Activated CD8-positive, alpha-beta T cell treated with anti-CD3 and anti-CD28 coated beads for 36 hours (primary cell): ENCODE measurements at regions not wholly inside any gene's neighbourhood (a gene's known extent, or its start where the extent isn't known, plus 50 kb on each side); places are given as distances from the start of the nearest gene placed in this dataset.

ENCODE experiments used
- ATAC-seq: fragments of 200-7000 bp; cut with Tn5 transposase; one replicate; pipeline ENCODE4 v1.10.0; 2021; ENCODE audit warnings: mild to moderate bottlenecking, moderate library complexity
- CTCF ChIA-PET: fragments of 350-600 bp; sonication (Branson Sonifier 250); formaldehyde crosslinking; loops from one replicate; lab custom pipeline; 2021; ENCODE audit warnings: antibody characterized with exemption; lab: Charles Lee
- POLR2A ChIA-PET: fragments of 350-600 bp; sonication (Branson Sonifier 250); formaldehyde crosslinking; loops from one replicate; lab custom pipeline; 2021; ENCODE audit warnings: antibody characterized with exemption; lab: Charles Lee
- DNase-seq: peaks from one replicate; pipeline ENCODE4 v3.0.0-alpha.2; 2020
- H3K27ac Mint-ChIP-seq: one replicate; pipeline ENCODE4 v1.8.0; 2021; ENCODE audit warnings: mild to moderate bottlenecking, mixed read lengths
- H3K27me3 Mint-ChIP-seq: one replicate; pipeline ENCODE4 v1.8.0; 2021; ENCODE audit warnings: mixed read lengths
- H3K36me3 Mint-ChIP-seq: one replicate; pipeline ENCODE4 v1.8.0; 2021; ENCODE audit warnings: low read depth, mixed read lengths
- H3K4me1 Mint-ChIP-seq: one replicate; pipeline ENCODE4 v1.8.0; 2021; ENCODE audit warnings: low read depth, mixed read lengths
- H3K4me3 Mint-ChIP-seq: one replicate; pipeline ENCODE4 v1.8.0; 2021; ENCODE audit warnings: mild to moderate bottlenecking, moderate library complexity, mixed read lengths
- H3K9me3 Mint-ChIP-seq: one replicate; pipeline ENCODE4 v1.8.0; 2021; ENCODE audit warnings: mixed read lengths
- intact Hi-C: fragments of 100-400 bp; cut with micrococcal nuclease; formaldehyde crosslinking; loops from one replicate; pipeline ENCODE4 v1.10.0; 2022
- TF ChIP-seq, protein P1 (sequence below): fragments of 200-600 bp; IDR thresholded peaks from one replicate; pipeline ENCODE4 v1.8.0; 2022; ENCODE audit warnings: antibody characterized with exemption, mild to moderate bottlenecking

DNA sequence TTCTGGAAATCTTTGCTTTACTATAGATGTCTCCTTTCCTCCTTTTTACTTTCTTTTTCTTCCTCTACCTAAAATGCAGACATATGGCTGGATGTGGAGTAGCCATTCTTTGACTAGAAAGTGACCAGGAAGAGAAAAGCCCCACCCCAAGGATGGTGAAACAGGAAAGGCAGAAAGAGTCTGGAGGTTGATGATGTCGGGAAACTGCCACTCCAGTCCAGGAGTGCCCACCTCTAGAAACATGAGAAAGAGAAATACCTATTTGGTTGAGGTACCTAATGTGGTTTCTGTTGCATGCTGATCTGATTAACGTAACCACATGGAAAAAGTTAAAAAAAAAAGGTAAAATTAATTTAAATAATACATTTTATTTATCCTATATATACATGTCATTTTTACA lies 55.2 kb upstream of the SSR3 start:
- Mint-ChIP-seq H3K4me3 (no peak overlapping the region), H3K4me1 (peaks cover 6% of the 10 kb centered on the region), H3K27ac (no peak overlapping the region), H3K27me3 (peaks cover 18% of the 10 kb centered on the region), H3K36me3 (no peaks in the 10 kb centered on the region), H3K9me3 (no peaks in the 10 kb centered on the region)
- intact Hi-C loops: no loop called here
- TF ChIP-seq, protein P1, sequence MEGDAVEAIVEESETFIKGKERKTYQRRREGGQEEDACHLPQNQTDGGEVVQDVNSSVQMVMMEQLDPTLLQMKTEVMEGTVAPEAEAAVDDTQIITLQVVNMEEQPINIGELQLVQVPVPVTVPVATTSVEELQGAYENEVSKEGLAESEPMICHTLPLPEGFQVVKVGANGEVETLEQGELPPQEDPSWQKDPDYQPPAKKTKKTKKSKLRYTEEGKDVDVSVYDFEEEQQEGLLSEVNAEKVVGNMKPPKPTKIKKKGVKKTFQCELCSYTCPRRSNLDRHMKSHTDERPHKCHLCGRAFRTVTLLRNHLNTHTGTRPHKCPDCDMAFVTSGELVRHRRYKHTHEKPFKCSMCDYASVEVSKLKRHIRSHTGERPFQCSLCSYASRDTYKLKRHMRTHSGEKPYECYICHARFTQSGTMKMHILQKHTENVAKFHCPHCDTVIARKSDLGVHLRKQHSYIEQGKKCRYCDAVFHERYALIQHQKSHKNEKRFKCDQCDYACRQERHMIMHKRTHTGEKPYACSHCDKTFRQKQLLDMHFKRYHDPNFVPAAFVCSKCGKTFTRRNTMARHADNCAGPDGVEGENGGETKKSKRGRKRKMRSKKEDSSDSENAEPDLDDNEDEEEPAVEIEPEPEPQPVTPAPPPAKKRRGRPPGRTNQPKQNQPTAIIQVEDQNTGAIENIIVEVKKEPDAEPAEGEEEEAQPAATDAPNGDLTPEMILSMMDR: no peak
- DNase-seq (no peak), ATAC-seq (no peak)
- ChIA-PET POLR2A (no interaction called here), CTCF (no interaction called here)

DNA sequence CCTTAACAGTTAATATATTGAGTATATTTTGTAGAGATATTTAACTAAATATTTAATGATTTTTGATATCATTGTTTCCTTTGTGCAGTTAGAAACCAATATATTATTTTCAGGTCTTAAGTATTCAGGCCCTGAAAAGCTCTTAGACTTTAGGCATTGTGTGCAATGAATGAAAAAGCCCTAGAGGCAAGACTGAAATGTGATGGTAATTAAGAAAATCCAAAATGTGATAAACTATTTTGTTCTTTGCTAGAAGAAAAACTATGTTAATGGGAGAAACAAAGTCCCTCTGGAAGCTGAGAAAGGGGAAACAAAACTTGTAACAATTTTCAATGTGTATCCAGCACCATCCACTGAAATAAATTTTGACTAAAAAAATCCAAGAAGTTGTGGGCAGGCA lies 54.6 kb upstream of the SSR3 start:
- Mint-ChIP-seq H3K27me3 (peaks cover 21% of the 10 kb centered on the region), H3K9me3 (no peaks in the 10 kb centered on the region), H3K36me3 (no peaks in the 10 kb centered on the region), H3K4me3 (no peak overlapping the region), H3K27ac (no peak overlapping the region), H3K4me1 (peaks cover 2% of the 10 kb centered on the region)
- ChIA-PET POLR2A (no interaction called here), CTCF (no interaction called here)
- TF ChIP-seq, protein P1: no peak
- no peak for DNase-seq
- no peak for ATAC-seq
- intact Hi-C loops: no loop called here

DNA sequence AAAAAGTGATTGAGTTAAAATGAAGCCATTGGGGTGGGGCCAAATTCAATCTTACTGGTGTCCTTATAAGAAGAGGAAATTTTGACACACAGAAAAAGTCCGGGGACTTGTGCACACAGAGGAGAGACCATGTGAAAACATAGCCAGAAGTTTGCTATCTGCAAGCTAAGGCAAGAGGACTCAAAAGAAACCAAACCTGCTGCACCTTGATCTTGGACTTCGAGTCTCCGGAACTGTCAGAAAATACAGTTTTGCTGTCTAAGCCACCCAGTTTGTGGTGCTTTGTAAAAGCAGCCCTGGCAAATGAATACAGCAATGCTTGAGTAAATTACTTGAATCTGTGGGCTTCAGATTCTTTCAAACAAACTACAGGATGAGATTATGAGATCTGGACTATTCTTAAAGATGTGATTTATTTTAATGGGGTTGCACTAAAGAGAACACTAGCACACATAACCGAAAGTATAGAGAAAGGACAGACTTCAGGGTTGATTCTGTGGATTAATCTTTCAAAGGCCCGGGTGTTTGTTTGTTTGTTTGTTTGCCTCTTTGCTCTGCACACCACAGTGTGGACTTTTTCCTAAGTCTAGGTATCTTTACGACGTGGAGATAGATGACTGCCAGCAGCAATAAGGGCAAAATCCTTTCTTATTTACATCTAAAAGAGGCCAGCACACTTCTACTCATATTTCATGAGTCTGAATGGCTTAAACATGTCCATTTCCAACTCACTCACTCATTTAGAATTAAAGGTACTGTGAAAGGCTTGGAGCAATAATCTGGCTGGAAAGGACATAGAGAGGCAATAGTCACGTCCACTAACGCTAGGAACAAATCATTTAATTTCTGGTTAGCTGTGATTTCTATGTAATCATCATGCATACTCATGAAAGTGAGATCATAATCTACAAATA lies 53.9 kb upstream of the SSR3 start:
- Mint-ChIP-seq H3K4me3 (no peak overlapping the region), H3K36me3 (no peaks in the 10 kb centered on the region), H3K27ac (no peak overlapping the region), H3K4me1 (peaks cover 2% of the 10 kb centered on the region), H3K9me3 (no peaks in the 10 kb centered on the region), H3K27me3 (peaks cover 22% of the 10 kb centered on the region)
- DNase-seq (no peak), ATAC-seq (no peak)
- POLR2A ChIA-PET: no interaction called here
- TF ChIP-seq, protein P1: no peak
- intact Hi-C loops: no loop called here
- CTCF ChIA-PET: no interaction called here

DNA sequence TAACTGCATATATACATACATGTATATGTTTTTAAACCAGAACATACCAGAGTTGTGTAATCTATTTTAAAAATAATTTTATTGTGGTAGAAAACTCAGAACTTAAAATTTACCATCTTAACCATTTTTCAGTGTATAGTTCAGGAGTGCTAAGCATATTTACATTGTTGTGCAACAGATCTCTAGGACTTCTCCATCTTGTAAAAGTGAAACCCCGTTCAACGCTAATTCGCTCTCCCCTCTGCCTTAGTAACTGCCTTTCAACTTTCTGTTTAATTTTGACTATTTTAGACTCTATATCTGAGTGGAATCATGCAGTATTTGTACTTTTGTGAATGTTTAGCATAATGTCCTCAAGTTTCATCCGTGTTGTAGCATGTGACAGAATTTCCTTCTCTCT lies 51.8 kb upstream of the SSR3 start:
- Mint-ChIP-seq H3K4me3 (peak overlapping the region; percentile 32), H3K9me3 (no peaks in the 10 kb centered on the region), H3K27me3 (peaks cover 22% of the 10 kb centered on the region), H3K27ac (no peak overlapping the region), H3K36me3 (no peaks in the 10 kb centered on the region), H3K4me1 (peaks cover 12% of the 10 kb centered on the region)
- no peak for DNase-seq
- TF ChIP-seq, protein P1: no peak
- intact Hi-C loops: no loop called here
- ChIA-PET CTCF (no interaction called here), POLR2A (no interaction called here)
- peak; percentile 45 for ATAC-seq
